A549 (cell line): ENCODE measurements at regions not wholly inside any gene's neighbourhood (a gene's known extent, or its start where the extent isn't known, plus 50 kb on each side); places are given as distances from the start of the nearest gene placed in this dataset.

Experiments used
- ATAC-seq, 2 experiments: fragments of 200-7000 bp in 1 of 2; fragments of >200 bp in 1 of 2; cut with Nextera tagmentation in 1 of 2; cut with Tn5 transposase in 1 of 2; 3 replicates each; pipeline versions ENCODE4 v1.8.0 to v1.9.1; 2018 to 2020; ENCODE audit warnings: mild to moderate bottlenecking in 1 of 2, moderate library complexity in 1 of 2
- CTCF ChIA-PET: fragments of 300-600 bp; sonication (Branson Sonifier 250); formaldehyde crosslinking; extraction: SDS; loops from one replicate; lab custom pipeline; 2021; ENCODE audit warnings: antibody characterized with exemption, inconsistent platforms; lab: Yijun Ruan, JAX
- POLR2A ChIA-PET: fragments of 350-600 bp; formaldehyde crosslinking; extraction: SDS; loops from one replicate; lab custom pipeline; 2021; ENCODE audit warnings: antibody characterized with exemption, inconsistent platforms; lab: Yijun Ruan, JAX
- DNase-seq, 2 experiments: peaks; one replicate each; pipeline versions ENCODE4 v3.0.0 to v3.0.0-alpha.2; 2011 to 2016; ENCODE audit warnings: low read depth in 1 of 2, low spot score in 1 of 2
- FAIRE-seq: peaks from 2 replicates; lab custom pipeline; 2011; peaks lifted over from hg19 to GRCh38; lab: Jason Lieb, UNC
- H3K27ac ChIP-seq, 2 experiments: fragments of >200 bp; sonication (Bioruptor Twin); formaldehyde crosslinking; 3 replicates each; pipeline ENCODE4 v1.5.1; 2016 to 2017
- H3K4me1 ChIP-seq: fragments of >200 bp; sonication (Bioruptor Twin); formaldehyde crosslinking; 3 replicates; pipeline ENCODE4 v1.6.1; 2016
- H3K4me2 ChIP-seq: fragments of >200 bp; sonication (Bioruptor Twin); formaldehyde crosslinking; 3 replicates; pipeline ENCODE4 v1.6.1; 2016
- H3K4me3 ChIP-seq: fragments of >200 bp; sonication (Bioruptor Twin); formaldehyde crosslinking; 3 replicates; pipeline ENCODE4 v1.5.1; 2016
- H3K9me3 ChIP-seq: fragments of >200 bp; sonication (Bioruptor Twin); formaldehyde crosslinking; 3 replicates; pipeline ENCODE4 v1.6.1; 2016
- CHD2 ChIP-seq: fragments of 150-350 bp; IDR thresholded peaks from 2 replicates; pipeline ENCODE4 v1.6.1; 2014; ENCODE audit warnings: low read length; ENCODE audit not compliant: partially characterized antibody
- CTCF ChIP-seq: fragments of >200 bp; sonication (Bioruptor Twin); formaldehyde crosslinking; IDR thresholded peaks from 3 replicates; pipeline ENCODE4 v1.5.1; 2016
- EP300 ChIP-seq, 2 experiments: fragments of >200 bp; sonication (Bioruptor Twin); formaldehyde crosslinking; IDR thresholded peaks; 2 replicates in 1 of 2; 3 replicates in 1 of 2; pipeline ENCODE4 v1.6.1; 2016 to 2017
- FOSL2 ChIP-seq, 2 experiments: fragments of 450-650 bp in 1 of 2; fragments of >200 bp in 1 of 2; sonication (Bioruptor Twin) in 1 of 2; formaldehyde crosslinking; IDR thresholded peaks; 2 replicates each; pipeline versions ENCODE4 v1.5.0 to v1.6.1; 2016 to 2020; ENCODE audit warnings: mild to moderate bottlenecking in 1 of 2, moderate library complexity in 1 of 2
- GATA3 ChIP-seq: IDR thresholded peaks from 2 replicates; pipeline ENCODE4 v1.6.1; 2012; ENCODE audit warnings: borderline replicate concordance
- HEYL ChIP-seq: fragments of 250-450 bp; sonication (Bioruptor Pico); IDR thresholded peaks from 2 replicates; pipeline ENCODE4 v1.8.0; 2021; ENCODE audit warnings: mild to moderate bottlenecking, moderate library complexity
- HOXA7 ChIP-seq: fragments of 250-450 bp; sonication (Bioruptor Pico); IDR thresholded peaks from 2 replicates; pipeline ENCODE4 v1.5.0; 2020; ENCODE audit warnings: mild to moderate bottlenecking, moderate library complexity
- JUNB ChIP-seq: fragments of >200 bp; sonication (Bioruptor Twin); formaldehyde crosslinking; IDR thresholded peaks from 2 replicates; pipeline ENCODE4 v1.6.1; 2016
- MAZ ChIP-seq: fragments of 150-350 bp; IDR thresholded peaks from 2 replicates; pipeline ENCODE4 v1.6.1; 2014; ENCODE audit warnings: antibody characterized with exemption, low read depth, low read length, borderline replicate concordance
- MYC ChIP-seq: IDR thresholded peaks from 2 replicates; pipeline ENCODE4 v1.6.1; 2012; ENCODE audit warnings: mild to moderate bottlenecking, inconsistent platforms, low read length, improper control_type of control experiment, borderline replicate concordance
- NFE2L2 ChIP-seq: fragments of 150-350 bp; conservative IDR thresholded peaks from 2 replicates; pipeline ENCODE4 v1.6.1; 2014; ENCODE audit warnings: low read length
- PBX3 ChIP-seq: IDR thresholded peaks from 2 replicates; pipeline ENCODE4 v1.6.1; 2012
- PHF8 ChIP-seq: fragments of 200-600 bp; sonication (generic); IDR thresholded peaks from 2 replicates; pipeline ENCODE4 v1.6.1; 2016; ENCODE audit warnings: low read depth, mild to moderate bottlenecking, antibody characterized with exemption, moderate library complexity, borderline replicate concordance
- REST ChIP-seq: fragments of 200-600 bp; sonication (generic); IDR thresholded peaks from 2 replicates; pipeline ENCODE4 v1.6.1; 2016; ENCODE audit warnings: antibody characterized with exemption, mild to moderate bottlenecking, moderate library complexity
- TFCP2L1 ChIP-seq: fragments of 250-450 bp; sonication (Bioruptor Pico); IDR thresholded peaks from 2 replicates; pipeline ENCODE4 v1.5.0; 2021; ENCODE audit warnings: mild to moderate bottlenecking
- ZC3H11A ChIP-seq: fragments of 450-650 bp; IDR thresholded peaks from 2 replicates; pipeline ENCODE4 v1.6.1; 2014; ENCODE audit warnings: antibody characterized with exemption, mild to moderate bottlenecking
- ZFP36 ChIP-seq: fragments of 450-650 bp; IDR thresholded peaks from 2 replicates; pipeline ENCODE4 v1.6.1; 2014; ENCODE audit warnings: borderline replicate concordance; ENCODE audit not compliant: partially characterized antibody
- ZNF302 ChIP-seq: fragments of 250-450 bp; sonication (Bioruptor Pico); IDR thresholded peaks from 2 replicates; pipeline ENCODE4 v1.9.0; 2021; ENCODE audit warnings: inconsistent platforms, mild to moderate bottlenecking, moderate library complexity
- WGBS: methylation state at CpG from one replicate; pipeline ENCODE4 v1.1.6; 2017; ENCODE audit errors: missing lambda C conversion rate; 5-methylcytosine and 5-hydroxymethylcytosine counted together

DNA sequence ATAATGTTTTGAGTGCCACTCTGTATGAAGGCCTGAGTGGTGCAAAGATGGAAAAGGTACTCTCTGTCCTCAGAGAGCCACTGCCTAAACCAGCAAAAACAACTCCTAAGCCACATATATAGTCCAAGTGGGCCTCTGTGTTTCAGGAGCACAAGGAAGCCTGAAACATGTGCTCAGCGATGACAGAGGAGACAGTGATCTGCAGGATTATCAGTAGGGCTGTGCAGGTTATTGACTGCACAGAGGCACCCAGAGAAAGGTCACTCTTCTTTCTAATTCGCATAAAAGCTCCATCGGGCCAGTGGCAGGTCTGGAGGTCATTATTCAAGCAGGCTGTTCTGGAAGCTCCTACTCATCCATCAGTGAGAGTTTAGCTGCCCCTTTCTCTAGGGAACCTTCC lies 361.9 kb downstream of the BCL11B start (continued):
- TF ChIP-seq PBX3 (no peak), JUNB (no peak), NFE2L2 (no peak), GATA3 (no peak)

- H3K4me2 ChIP-seq = no peak overlapping the region
- H3K9me3 ChIP-seq = no peaks in the 10 kb centered on the region
- no peak overlapping the region for H3K4me3 ChIP-seq
- POLR2A ChIA-PET = no interaction called here
- ATAC-seq (no peak), FAIRE-seq (no peak), DNase-seq (no peak)
- 57% methylated on average over 2 of the region's 2 CpGs for WGBS
- no peak for TF ChIP-seq HEYL
- TF ChIP-seq ZC3H11A = no peak
- TF ChIP-seq MAZ = no peak
- no peak for TF ChIP-seq CTCF
- no peak for TF ChIP-seq TFCP2L1 (CRISPR knock-in tag)
- TF ChIP-seq HOXA7 = no peak
- no peak for TF ChIP-seq REST
- TF ChIP-seq ZNF302 (CRISPR knock-in tag) = no peak
- no peak for TF ChIP-seq CHD2
- TF ChIP-seq PHF8 = no peak
- TF ChIP-seq EP300 (IDR thresholded peaks at IDR 0.05) = no peak
- no peak for TF ChIP-seq ZFP36
- TF ChIP-seq, all 56 proteins: peak for 0
- Histone ChIP-seq H3K4me1 (peaks cover 28% of the 10 kb centered on the region), H3K27ac (peak overlapping the region; percentile 4 to 43; a peak in 2 of 6 replicates)
- CTCF ChIA-PET = interaction anchor here (0.6 kb wide), 1 partner anchor 305 kb away, joined by 3 read pairs; no protein-coding TSS in a partner anchor
Measured at GRCh38 chr14:98912655-98913054, 359.3 kb downstream of the BCL11B start.

DNA sequence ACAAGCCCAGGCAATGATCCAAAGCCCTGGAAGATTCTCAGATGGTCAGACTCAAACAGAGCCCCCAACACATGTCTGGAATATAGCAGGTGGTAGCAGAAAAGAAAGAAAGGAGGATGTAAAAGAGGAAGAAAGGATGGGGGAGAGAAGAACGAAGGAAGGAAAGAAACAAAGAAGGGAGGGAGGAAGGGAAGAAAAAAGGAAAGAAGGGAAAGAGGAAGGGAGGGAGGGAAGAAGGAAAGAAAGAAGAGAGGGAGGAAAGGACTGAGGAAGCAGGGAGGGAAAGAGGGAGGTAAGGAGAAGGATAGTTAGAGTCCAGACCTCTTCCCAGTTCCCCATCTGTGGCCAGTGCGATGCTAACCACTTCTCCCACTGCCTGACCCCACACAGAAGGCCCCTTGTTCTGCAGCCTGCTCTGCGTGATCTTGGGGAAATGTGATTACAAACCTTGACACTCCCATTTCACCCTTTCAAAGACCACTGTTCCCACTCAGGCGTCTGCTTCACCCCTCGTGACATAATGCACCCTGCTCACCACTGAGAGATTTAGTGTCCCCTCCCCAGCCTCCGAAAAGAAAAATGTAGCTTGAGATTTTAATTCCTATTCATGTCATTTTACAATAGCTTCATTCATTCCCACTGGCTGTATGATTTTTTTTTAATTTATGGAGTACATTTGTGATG lies 357.9 kb downstream of the BCL11B start:
- no peak for FAIRE-seq
- ChIA-PET POLR2A (no interaction called here), CTCF (no interaction called here)
- peaks cover 13% of the 10 kb centered on the region for H3K4me1 ChIP-seq
- 60% methylated on average over 6 of the region's 6 CpGs for whole genome bisulfite sequencing
- no peaks in the 10 kb centered on the region for H3K9me3 ChIP-seq
- DNase-seq = no peak
- no peak for TF ChIP-seq FOSL2 (IDR thresholded peaks at IDR 0.05)
- no peak for TF ChIP-seq FOSL2 (CRISPR knock-in tag; IDR thresholded peaks at IDR 0.05)
- TF ChIP-seq MYC = no peak
- TF ChIP-seq, all 56 proteins: peak for 0
- ATAC-seq = no peak
- H3K4me2 ChIP-seq = no peak overlapping the region
- peak overlapping the region; percentile 29 to 43; a peak in 5 of 6 replicates for H3K27ac ChIP-seq
- no peak overlapping the region for H3K4me3 ChIP-seq
